Gastroesophageal sphincter (tissue), 4 donors: ENCODE measurements at regions not wholly inside any gene's neighbourhood (a gene's known extent, or its start where the extent isn't known, plus 50 kb on each side); places are given as distances from the start of the nearest gene placed in this dataset.

ENCODE experiments used
- ATAC-seq: fragments of 150-250 bp; one replicate; pipeline ENCODE4 v1.9.1; 2016; ENCODE audit warnings: mild to moderate bottlenecking, moderate library complexity
- H3K27ac ChIP-seq, 4 donors: fragments of 200-600 bp; sonication (generic) in 3 of 4; 1 replicate in 3 of 4; 2 replicates in 1 of 4; pipeline ENCODE4 v1.5.1; 2016 to 2019
- H3K27me3 ChIP-seq: fragments of 200-600 bp; sonication (generic); one replicate; pipeline ENCODE4 v1.5.1; 2019
- H3K36me3 ChIP-seq, 2 donors: fragments of 200-600 bp; sonication (generic); one replicate each; pipeline ENCODE4 v1.5.1; 2019; ENCODE audit warnings: control low read depth in 1 of 2
- H3K4me1 ChIP-seq, 3 donors: fragments of 200-600 bp; sonication (generic); 1 replicate in 2 of 3; 2 replicates in 1 of 3; pipeline ENCODE4 v1.5.1; 2016 to 2019; ENCODE audit warnings: control low read depth in 2 of 3
- H3K4me3 ChIP-seq, 2 donors: fragments of 200-600 bp; sonication (generic); one replicate each; pipeline ENCODE4 v1.5.1; 2019; ENCODE audit warnings: mild to moderate bottlenecking in 1 of 2, moderate library complexity in 1 of 2
- H3K9me3 ChIP-seq, 3 donors: fragments of 200-600 bp; sonication (generic); one replicate each; pipeline ENCODE4 v1.5.1; 2017 to 2019; ENCODE audit warnings: control low read depth in 2 of 3
- CTCF ChIP-seq, 4 experiments: fragments of 200-600 bp in 2 of 4; fragments of 450-650 bp in 2 of 4; sonication (generic) in 1 of 4; IDR thresholded peaks; one replicate each; pipeline ENCODE4 v1.5.1; 2017 to 2019; ENCODE audit warnings: antibody characterized with exemption in 4 of 4, mild to moderate bottlenecking in 2 of 4, moderate library complexity in 2 of 4
- EP300 ChIP-seq: sonication (generic); formaldehyde crosslinking; IDR thresholded peaks from one replicate; pipeline ENCODE4 v1.6.1; 2017; ENCODE audit warnings: antibody characterized with exemption, mild to moderate bottlenecking
- POLR2A ChIP-seq, 2 donors: fragments of 450-650 bp; IDR thresholded peaks; one replicate each; pipeline ENCODE4 v1.6.1; 2017; ENCODE audit warnings: antibody characterized with exemption in 2 of 2, mild to moderate bottlenecking in 2 of 2, moderate library complexity in 1 of 2
- POLR2AphosphoS5 ChIP-seq: sonication (generic); formaldehyde crosslinking; IDR thresholded peaks from one replicate; pipeline ENCODE4 v1.6.1; 2017; ENCODE audit warnings: antibody characterized with exemption
- WGBS, 2 donors: methylation state at CpG; one replicate each; pipeline ENCODE4 v1.1.5; 2018; ENCODE audit warnings: low coverage in 1 of 2; 5-methylcytosine and 5-hydroxymethylcytosine counted together

GRCh38 chr1:221468546-221468945 is 273.3 kb downstream of the DUSP10 start:
- ATAC-seq = no peak
- Histone ChIP-seq H3K27me3 (no peaks in the 10 kb centered on the region), H3K4me1 (no peaks in the 10 kb centered on the region), H3K4me3 (no peak overlapping the region), H3K9me3 (peaks cover 0 to 13% (median 0%) of the 10 kb centered on the region in 3 donors), H3K36me3 (no peaks in the 10 kb centered on the region), H3K27ac (no peak overlapping the region)
- TF ChIP-seq POLR2AphosphoS5 = no peak
- TF ChIP-seq CTCF (IDR thresholded peaks at IDR 0.05) = no peak
- TF ChIP-seq EP300 = no peak
- TF ChIP-seq POLR2A (IDR thresholded peaks at IDR 0.05) = no peak
- 92% methylated on average over 6 of the region's 6 CpGs; no CpG with 5 or more reads in 1 of the 2 donors for WGBS, 2 donors

GRCh38 chr1:221469476-221469875 is 272.4 kb downstream of the DUSP10 start:
- H3K9me3 ChIP-seq = peaks cover 0 to 13% (median 0%) of the 10 kb centered on the region in 3 donors
- H3K36me3 ChIP-seq = no peaks in the 10 kb centered on the region
- no peaks in the 10 kb centered on the region for H3K4me1 ChIP-seq
- H3K27ac ChIP-seq = no peak overlapping the region
- no peak for ATAC-seq
- TF ChIP-seq POLR2AphosphoS5 (no peak), CTCF (IDR thresholded peaks at IDR 0.05) (no peak), EP300 (no peak), POLR2A (IDR thresholded peaks at IDR 0.05) (no peak)
- H3K27me3 ChIP-seq = no peaks in the 10 kb centered on the region
- no peak overlapping the region for H3K4me3 ChIP-seq
- 65 to 92% methylated on average over 3 of the region's 3 CpGs for WGBS, 2 donors

GRCh38 chr1:221470000-221470698 is 271.7 kb downstream of the DUSP10 start:
- TF ChIP-seq POLR2AphosphoS5 (no peak), EP300 (no peak), CTCF (IDR thresholded peaks at IDR 0.05) (no peak), POLR2A (IDR thresholded peaks at IDR 0.05) (no peak)
- Histone ChIP-seq H3K27me3 (no peaks in the 10 kb centered on the region), H3K4me3 (no peak overlapping the region), H3K36me3 (no peaks in the 10 kb centered on the region), H3K4me1 (no peaks in the 10 kb centered on the region), H3K9me3 (peaks cover 0 to 13% (median 0%) of the 10 kb centered on the region in 3 donors), H3K27ac (no peak overlapping the region)
- no peak for ATAC-seq
- WGBS, 2 donors = 63 to 82% methylated on average over 5 to 6 of the region's 6 CpGs

GRCh38 chr1:221473411-221473810 is 268.5 kb downstream of the DUSP10 start:
- H3K27me3 ChIP-seq = no peaks in the 10 kb centered on the region
- H3K4me1 ChIP-seq = peaks cover 0 to 7% (median 0%) of the 10 kb centered on the region in 3 donors
- H3K4me3 ChIP-seq = no peak overlapping the region
- WGBS, 2 donors = 57 to 73% methylated on average over 6 to 8 of the region's 8 CpGs
- TF ChIP-seq CTCF (IDR thresholded peaks at IDR 0.05) = no peak
- TF ChIP-seq POLR2A (IDR thresholded peaks at IDR 0.05) = no peak
- no peak for TF ChIP-seq POLR2AphosphoS5
- TF ChIP-seq EP300 = no peak
- no peak overlapping the region for H3K27ac ChIP-seq
- no peak for ATAC-seq
- H3K36me3 ChIP-seq = no peaks in the 10 kb centered on the region
- H3K9me3 ChIP-seq = peaks cover 0 to 3% (median 0%) of the 10 kb centered on the region in 3 donors

GRCh38 chr1:221477252-221477651 is 264.6 kb downstream of the DUSP10 start:
- Histone ChIP-seq H3K36me3 (no peaks in the 10 kb centered on the region), H3K4me3 (no peak overlapping the region), H3K9me3 (no peaks in the 10 kb centered on the region), H3K27ac (no peak overlapping the region), H3K27me3 (no peaks in the 10 kb centered on the region), H3K4me1 (peaks cover 0 to 7% (median 0%) of the 10 kb centered on the region in 3 donors)
- TF ChIP-seq POLR2A (IDR thresholded peaks at IDR 0.05) (no peak), POLR2AphosphoS5 (no peak), CTCF (IDR thresholded peaks at IDR 0.05) (no peak), EP300 (no peak)
- 50 to 81% methylated on average over 1 to 2 of the region's 3 CpGs for WGBS, 2 donors
- no peak for ATAC-seq
